ENCODE measurements at regions not wholly inside any gene's neighbourhood (a gene's known extent, or its start where the extent isn't known, plus 50 kb on each side); places are given as distances from the start of the nearest gene placed in this dataset.

GRCh38 chr1:101107496-101108110 lies 82.0 kb upstream of the DPH5 start:
- TF ChIP-seq RCOR1 (conservative IDR thresholded peaks at IDR 0.05; ENCODE audit: low read depth, low read length) (no peak), CHD4 (IDR thresholded peaks at IDR 0.05) (no peak), TAF1 (IDR thresholded peaks at IDR 0.05; ENCODE audit: borderline replicate concordance, low read depth, low read length) (no peak), POLR2A (IDR thresholded peaks at IDR 0.05; ENCODE audit: low read depth, low read length) (no peak), CTCF (IDR thresholded peaks at IDR 0.05 in 2 of 3, conservative IDR thresholded peaks at IDR 0.05 in 1 of 3; ENCODE audit: control insufficient read depth in 2 of 3, extremely low read depth in 1 of 3, insufficient read depth in 1 of 3, low read depth in 3 of 3, low read length in 3 of 3) (no peak), ZNF24 (IDR thresholded peaks at IDR 0.05) (no peak), BRCA1 (IDR thresholded peaks at IDR 0.05; ENCODE audit: low read depth, low read length) (no peak), MYC (IDR thresholded peaks at IDR 0.05; ENCODE audit: insufficient read depth, insufficient read length, insufficient replicate concordance, low read length, severe bottlenecking) (no peak), ZNF384 (IDR thresholded peaks at IDR 0.05; ENCODE audit: borderline replicate concordance, low read depth, low read length) (no peak), FOS (IDR thresholded peaks at IDR 0.05; ENCODE audit: borderline replicate concordance, extremely low read depth, insufficient read length) (no peak), POLR2AphosphoS5 (IDR thresholded peaks at IDR 0.05; ENCODE audit: low read length) (no peak), SP1 (IDR thresholded peaks at IDR 0.05; ENCODE audit: low read depth, low read length) (no peak)
